Activated CD8-positive, alpha-beta T cell treated with anti-CD3 and anti-CD28 coated beads for 36 hours (primary cell): ENCODE measurements at regions not wholly inside any gene's neighbourhood (a gene's known extent, or its start where the extent isn't known, plus 50 kb on each side); places are given as distances from the start of the nearest gene placed in this dataset.

Experiments
- ATAC-seq: fragments of 200-7000 bp; cut with Tn5 transposase; one replicate; pipeline ENCODE4 v1.10.0; 2021; ENCODE audit warnings: mild to moderate bottlenecking, moderate library complexity
- CTCF ChIA-PET: fragments of 350-600 bp; sonication (Branson Sonifier 250); formaldehyde crosslinking; loops from one replicate; lab custom pipeline; 2021; ENCODE audit warnings: antibody characterized with exemption; lab: Charles Lee
- POLR2A ChIA-PET: fragments of 350-600 bp; sonication (Branson Sonifier 250); formaldehyde crosslinking; loops from one replicate; lab custom pipeline; 2021; ENCODE audit warnings: antibody characterized with exemption; lab: Charles Lee
- DNase-seq: peaks from one replicate; pipeline ENCODE4 v3.0.0-alpha.2; 2020
- H3K27ac Mint-ChIP-seq: one replicate; pipeline ENCODE4 v1.8.0; 2021; ENCODE audit warnings: mild to moderate bottlenecking, mixed read lengths
- H3K27me3 Mint-ChIP-seq: one replicate; pipeline ENCODE4 v1.8.0; 2021; ENCODE audit warnings: mixed read lengths
- H3K36me3 Mint-ChIP-seq: one replicate; pipeline ENCODE4 v1.8.0; 2021; ENCODE audit warnings: low read depth, mixed read lengths
- H3K4me1 Mint-ChIP-seq: one replicate; pipeline ENCODE4 v1.8.0; 2021; ENCODE audit warnings: low read depth, mixed read lengths
- H3K4me3 Mint-ChIP-seq: one replicate; pipeline ENCODE4 v1.8.0; 2021; ENCODE audit warnings: mild to moderate bottlenecking, moderate library complexity, mixed read lengths
- H3K9me3 Mint-ChIP-seq: one replicate; pipeline ENCODE4 v1.8.0; 2021; ENCODE audit warnings: mixed read lengths
- CTCF ChIP-seq: fragments of 200-600 bp; IDR thresholded peaks from one replicate; pipeline ENCODE4 v1.8.0; 2022; ENCODE audit warnings: antibody characterized with exemption, mild to moderate bottlenecking
- intact Hi-C: fragments of 100-400 bp; cut with micrococcal nuclease; formaldehyde crosslinking; loops from one replicate; pipeline ENCODE4 v1.10.0; 2022

GRCh38 chr17:37802712-37803416 is 58.0 kb upstream of the HNF1B start:
- Mint-ChIP-seq H3K4me1 (no peaks in the 10 kb centered on the region), H3K36me3 (no peaks in the 10 kb centered on the region), H3K27ac (no peak overlapping the region), H3K4me3 (no peak overlapping the region), H3K9me3 (no peaks in the 10 kb centered on the region), H3K27me3 (peaks cover 6% of the 10 kb centered on the region)
- TF ChIP-seq CTCF, result no peak
- ChIA-PET POLR2A (no interaction called here), CTCF (no interaction called here)
- ATAC-seq (no peak), DNase-seq (no peak)
- intact Hi-C loops, result no loop called here

GRCh38 chr17:37802061-37802595 is 57.3 kb upstream of the HNF1B start:
- POLR2A ChIA-PET, result no interaction called here
- Mint-ChIP-seq H3K9me3 (no peaks in the 10 kb centered on the region), H3K4me1 (no peaks in the 10 kb centered on the region), H3K36me3 (no peaks in the 10 kb centered on the region), H3K4me3 (no peak overlapping the region), H3K27ac (no peak overlapping the region), H3K27me3 (peaks cover 9% of the 10 kb centered on the region)
- DNase-seq (no peak), ATAC-seq (no peak)
- intact Hi-C loops, result no loop called here
- CTCF ChIA-PET, result no interaction called here
- no peak for TF ChIP-seq CTCF

GRCh38 chr17:37801171-37801570 is 56.3 kb upstream of the HNF1B start:
- H3K27ac Mint-ChIP-seq, result no peak overlapping the region

GRCh38 chr17:37797206-37797605 is 52.3 kb upstream of the HNF1B start:
- Mint-ChIP-seq H3K36me3 (no peaks in the 10 kb centered on the region), H3K27ac (no peak overlapping the region), H3K9me3 (no peaks in the 10 kb centered on the region), H3K27me3 (peaks cover 9% of the 10 kb centered on the region), H3K4me3 (no peak overlapping the region), H3K4me1 (no peaks in the 10 kb centered on the region)
- no peak for DNase-seq
- ChIA-PET CTCF (interaction anchor here (2.6 kb wide), 1 partner anchor 19 kb away, joined by 10 read pairs; no protein-coding TSS in a partner anchor), POLR2A (no interaction called here)
- intact Hi-C loops, result loop anchor here (10.0 kb wide), 1 partner anchor 272 kb away; no protein-coding TSS in a partner anchor
- ATAC-seq, result no peak
- no peak for TF ChIP-seq CTCF

More at GRCh38 chr17:37801171-37801570, 56.3 kb upstream of the HNF1B start:
- no peaks in the 10 kb centered on the region for H3K9me3 Mint-ChIP-seq
- no peak overlapping the region for H3K4me3 Mint-ChIP-seq
- peaks cover 9% of the 10 kb centered on the region for H3K27me3 Mint-ChIP-seq
- POLR2A ChIA-PET, result no interaction called here
- intact Hi-C loops, result no loop called here
- no peak for ATAC-seq
- no peaks in the 10 kb centered on the region for H3K4me1 Mint-ChIP-seq
- no peaks in the 10 kb centered on the region for H3K36me3 Mint-ChIP-seq
- CTCF ChIA-PET, result interaction anchor here (0.8 to 0.9 kb wide), 2 partner anchors 14 to 15 kb away, joined by 3 to 4 read pairs; no protein-coding TSS in a partner anchor
- no peak for TF ChIP-seq CTCF
- no peak for DNase-seq

GRCh38 chr17:37796076-37796475 is 51.2 kb upstream of the HNF1B start:
- no peaks in the 10 kb centered on the region for H3K9me3 Mint-ChIP-seq
- H3K4me3 Mint-ChIP-seq, result no peak overlapping the region
- ATAC-seq (no peak), DNase-seq (no peak)
- no peak overlapping the region for H3K27ac Mint-ChIP-seq
- H3K4me1 Mint-ChIP-seq, result peaks cover under 1% of the 10 kb centered on the region
- peaks cover 14% of the 10 kb centered on the region for H3K27me3 Mint-ChIP-seq
- ChIA-PET POLR2A (no interaction called here), CTCF (interaction anchor here (1.4 kb wide), 1 partner anchor 269 kb away, joined by 5 read pairs; no protein-coding TSS in a partner anchor)
- intact Hi-C loops, result loop anchor here (10.0 kb wide), 1 partner anchor 271 kb away; no protein-coding TSS in a partner anchor
- no peak for TF ChIP-seq CTCF
- H3K36me3 Mint-ChIP-seq, result no peaks in the 10 kb centered on the region
